HK-2 (cell line): ENCODE measurements at regions not wholly inside any gene's neighbourhood (a gene's known extent, or its start where the extent isn't known, plus 50 kb on each side); places are given as distances from the start of the nearest gene placed in this dataset.

Experiments used
- DNase-seq: peaks from one replicate; pipeline ENCODE4 v3.0.0-alpha.2; 2018; ENCODE audit not compliant: unreplicated experiment

GRCh38 chrX:39758791-39759525, 338.8 kb downstream of the BCOR start:
- DNase-seq, result no peak

GRCh38 chrX:39759526-39760224, 338.1 kb downstream of the BCOR start:
- DNase-seq, result no peak

- DNase-seq, result no peak
These were observed 336.8 kb downstream of the BCOR start for GRCh38 chrX:39760930-39761329.

GRCh38 chrX:39762266-39762841, 335.4 kb downstream of the BCOR start:
- DNase-seq, result no peak

- DNase-seq, result no peak
These were observed 333.3 kb downstream of the BCOR start for GRCh38 chrX:39764441-39764914.

GRCh38 chrX:39765327-39765726, 332.4 kb downstream of the BCOR start:
- no peak for DNase-seq

- no peak for DNase-seq
These were observed 331.6 kb downstream of the BCOR start for GRCh38 chrX:39766085-39766726.

- no peak for DNase-seq
These were observed 330.9 kb downstream of the BCOR start for GRCh38 chrX:39766855-39767254.

GRCh38 chrX:39767446-39767845, 330.3 kb downstream of the BCOR start:
- no peak for DNase-seq

GRCh38 chrX:39769748-39770147, 328.0 kb downstream of the BCOR start:
- DNase-seq, result no peak

GRCh38 chrX:39771089-39771488, 326.7 kb downstream of the BCOR start:
- no peak for DNase-seq

GRCh38 chrX:39772057-39772832, 325.5 kb downstream of the BCOR start:
- DNase-seq, result no peak

- DNase-seq, result no peak
These were observed 324.6 kb downstream of the BCOR start for GRCh38 chrX:39773150-39773549.

GRCh38 chrX:39773923-39774773, 323.6 kb downstream of the BCOR start:
- peak; percentile 7 for DNase-seq

- no peak for DNase-seq
These were observed 322.9 kb downstream of the BCOR start for GRCh38 chrX:39774774-39775328.

- no peak for DNase-seq
These were observed 320.1 kb downstream of the BCOR start for GRCh38 chrX:39777623-39778025.

GRCh38 chrX:39779952-39780783, 317.6 kb downstream of the BCOR start:
- no peak for DNase-seq

- DNase-seq, result no peak
These were observed 315.5 kb downstream of the BCOR start for GRCh38 chrX:39782276-39782675.

GRCh38 chrX:39787999-39788398, 309.8 kb downstream of the BCOR start:
- DNase-seq, result no peak
